Hepatocyte (in vitro differentiated cells): ENCODE measurements at regions not wholly inside any gene's neighbourhood (a gene's known extent, or its start where the extent isn't known, plus 50 kb on each side); places are given as distances from the start of the nearest gene placed in this dataset.

Source experiments
- CTCF ChIP-seq: fragments of 200-600 bp; sonication (generic); IDR thresholded peaks from 2 replicates; pipeline ENCODE4 v1.5.1; 2016; ENCODE audit warnings: antibody characterized with exemption, mild to moderate bottlenecking; ENCODE audit not compliant: poor library complexity
- EZH2phosphoT487 ChIP-seq: fragments of 200-600 bp; sonication (generic); IDR thresholded peaks from one replicate; pipeline ENCODE4 v1.6.1; 2018; ENCODE audit warnings: antibody characterized with exemption, mild to moderate bottlenecking, low read depth, moderate library complexity; ENCODE audit not compliant: unreplicated experiment, severe bottlenecking

GRCh38 chr7:20030417-20030816 lies 186.8 kb downstream of the MACC1 start:
- TF ChIP-seq CTCF (no peak), EZH2phosphoT487 (no peak)
